ENCODE measurements at regions not wholly inside any gene's neighbourhood (a gene's known extent, or its start where the extent isn't known, plus 50 kb on each side); places are given as distances from the start of the nearest gene placed in this dataset.
"Not testable (repeated sequence)": the region's sequence is repeated elsewhere in the genome, so short reads cannot be mapped to it uniquely, and the experiment has no call there.

GRCh38 chr1:208475951-208476845, 232.0 kb upstream of the PLXNA2 start:
- peak; percentile 3 for DNase-seq

DNA sequence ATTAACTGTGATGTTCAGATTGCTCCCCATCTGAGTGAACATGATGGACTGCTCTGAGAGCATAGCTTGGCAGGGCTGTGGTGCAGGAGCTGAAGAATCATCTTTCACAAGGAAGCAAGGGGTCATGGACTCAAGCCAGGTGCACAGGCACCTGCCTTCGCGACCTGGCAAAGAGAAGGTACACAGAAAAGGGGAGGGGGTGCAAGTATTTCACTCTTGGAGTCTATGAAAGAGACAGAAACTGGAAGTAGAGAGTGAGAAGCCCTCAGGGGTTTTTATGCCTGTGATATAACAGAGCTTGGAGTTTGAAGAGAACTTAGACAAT, 232.6 kb upstream of the PLXNA2 start:
- no peak for DNase-seq

GRCh38 chr1:208479435-208479834, 235.3 kb upstream of the PLXNA2 start:
- DNase-seq, result no peak

DNA sequence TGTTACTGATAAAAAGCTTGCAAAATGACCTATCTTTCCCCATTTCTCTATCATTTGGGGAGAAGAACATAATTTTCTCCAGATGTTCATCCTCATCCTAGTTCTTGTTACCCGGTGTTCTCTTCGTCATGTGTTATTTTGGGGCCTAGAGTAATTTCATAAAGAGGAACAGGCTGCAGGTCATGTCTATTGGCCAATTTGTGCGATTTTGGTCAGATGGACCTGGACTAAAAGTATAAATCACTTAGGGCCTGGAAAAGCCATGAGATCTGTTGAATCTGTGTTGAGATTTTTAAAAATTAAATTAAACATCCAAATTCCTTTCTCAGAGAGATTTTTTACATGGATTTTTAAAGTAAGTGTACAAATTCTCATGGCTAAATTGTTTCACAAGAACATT, 241.3 kb upstream of the PLXNA2 start:
- DNase-seq, result no peak

- DNase-seq, result no peak
Observed at GRCh38 chr1:208486677-208487076, 242.5 kb upstream of the PLXNA2 start.

- not testable (repeated sequence) for DNase-seq
Observed at GRCh38 chr1:208488432-208488831, 244.2 kb upstream of the PLXNA2 start.

GRCh38 chr1:208496467-208497371, 252.5 kb upstream of the PLXNA2 start:
- DNase-seq, result no peak

DNA sequence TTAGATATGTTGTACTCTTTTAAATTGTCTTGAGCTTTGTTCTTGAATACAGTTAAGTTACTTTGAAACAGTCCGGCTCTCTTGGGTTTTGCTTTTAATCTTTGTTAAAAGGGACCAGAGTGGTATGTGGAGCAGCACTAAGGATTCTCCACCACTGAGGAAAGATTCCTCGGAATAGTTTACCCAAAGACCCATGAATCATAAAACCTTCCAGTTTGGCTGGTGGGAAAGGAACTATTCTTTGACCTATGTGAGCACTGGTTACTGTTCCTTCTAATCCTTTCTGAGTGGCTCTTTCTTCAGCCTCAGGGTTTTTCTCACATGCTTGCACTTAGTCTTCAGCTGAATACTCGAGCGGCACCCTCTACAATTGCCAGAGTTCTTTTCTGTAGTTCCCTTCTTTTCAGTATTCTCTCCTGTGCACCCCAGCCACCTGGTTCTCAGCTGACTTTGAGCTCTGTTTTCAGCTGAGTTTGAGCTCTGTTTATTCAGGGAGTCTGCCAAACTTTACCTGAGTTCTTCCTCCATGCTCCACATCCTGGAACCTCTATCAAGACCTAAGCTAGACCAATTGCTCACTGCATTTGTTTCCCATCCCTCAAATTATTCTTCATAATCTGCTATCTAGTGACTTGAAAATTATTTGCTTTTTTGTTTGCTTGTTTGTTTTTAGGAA, 253.8 kb upstream of the PLXNA2 start:
- no peak for DNase-seq

DNA sequence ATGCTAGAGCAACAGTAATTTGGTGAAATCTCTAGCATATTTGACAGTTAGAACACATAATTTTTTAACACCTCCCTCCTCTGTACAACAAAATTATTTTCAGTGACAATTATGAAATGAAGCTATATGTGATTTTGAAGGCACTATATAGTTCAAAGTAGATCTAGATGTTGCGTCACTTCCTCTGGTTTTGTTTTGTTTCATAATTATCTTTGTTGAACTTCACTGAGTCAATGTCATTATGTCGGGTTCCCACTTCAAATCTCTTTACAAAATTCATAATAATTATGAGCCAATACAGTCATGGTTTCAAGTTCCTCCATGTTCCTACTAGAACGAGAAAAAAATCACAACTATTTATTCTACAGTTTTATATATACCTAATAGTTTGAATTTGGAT, 254.8 kb upstream of the PLXNA2 start:
- no peak for DNase-seq

GRCh38 chr1:208499601-208500000, 255.4 kb upstream of the PLXNA2 start:
- no peak for DNase-seq

DNA sequence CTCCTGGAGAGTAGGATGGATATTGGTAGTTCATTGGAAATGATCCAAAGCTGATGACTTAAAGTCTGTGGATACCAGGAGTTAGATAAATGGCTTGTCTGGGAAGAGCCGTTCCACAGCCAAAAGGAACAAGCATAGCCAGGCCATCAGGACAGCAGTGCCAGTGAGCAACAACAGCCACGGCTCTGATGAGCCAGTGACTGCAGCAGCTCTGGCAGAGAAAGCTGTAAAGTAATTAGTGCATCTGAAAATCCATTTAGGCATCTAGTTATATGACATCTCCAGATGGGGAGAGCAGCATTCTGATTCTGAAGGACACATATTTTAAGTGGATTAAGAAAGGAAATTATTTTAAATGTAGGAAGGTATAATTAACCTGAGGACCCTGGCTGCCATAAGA, 256.2 kb upstream of the PLXNA2 start:
- DNase-seq, result no peak

GRCh38 chr1:208501542-208501941, 257.4 kb upstream of the PLXNA2 start:
- DNase-seq, result no peak

GRCh38 chr1:208503787-208504186, 259.6 kb upstream of the PLXNA2 start:
- DNase-seq, result no peak

DNA sequence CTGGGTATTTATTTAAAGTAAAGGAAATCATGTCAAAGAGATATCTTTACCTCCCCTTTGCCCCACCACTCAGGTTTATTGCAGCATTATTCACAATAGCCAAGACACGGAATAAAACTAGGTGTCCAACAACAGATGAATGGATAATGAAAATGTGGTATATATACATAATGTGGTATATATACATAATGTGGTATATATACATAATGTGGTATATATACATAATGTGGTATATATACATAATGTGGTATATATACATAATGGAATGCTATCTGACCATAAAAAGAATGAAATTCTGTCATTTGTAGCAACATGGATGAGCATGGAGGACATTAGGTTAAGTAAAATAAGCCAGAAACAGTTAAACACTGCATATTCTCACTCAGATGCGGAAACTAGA, 262.6 kb upstream of the PLXNA2 start:
- no peak for DNase-seq

DNA sequence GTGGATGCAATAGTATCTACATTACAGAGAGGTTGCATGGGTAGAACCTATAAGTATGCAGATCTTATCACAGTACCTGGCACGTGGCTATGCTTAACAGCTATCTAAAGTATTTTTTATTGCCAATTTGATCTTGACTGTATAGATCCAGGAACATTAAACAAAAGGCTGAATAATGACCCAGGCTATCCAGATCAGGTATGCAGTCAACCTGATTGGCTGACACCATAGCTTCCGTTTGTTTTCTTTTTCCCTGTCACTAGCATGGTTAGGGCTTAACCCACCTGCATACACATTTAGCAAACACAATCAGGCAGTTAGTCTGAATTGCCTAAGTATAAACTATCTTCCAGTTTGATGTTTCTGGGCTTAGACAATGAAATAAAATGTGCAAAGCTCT, 264.9 kb upstream of the PLXNA2 start:
- DNase-seq, result no peak

DNA sequence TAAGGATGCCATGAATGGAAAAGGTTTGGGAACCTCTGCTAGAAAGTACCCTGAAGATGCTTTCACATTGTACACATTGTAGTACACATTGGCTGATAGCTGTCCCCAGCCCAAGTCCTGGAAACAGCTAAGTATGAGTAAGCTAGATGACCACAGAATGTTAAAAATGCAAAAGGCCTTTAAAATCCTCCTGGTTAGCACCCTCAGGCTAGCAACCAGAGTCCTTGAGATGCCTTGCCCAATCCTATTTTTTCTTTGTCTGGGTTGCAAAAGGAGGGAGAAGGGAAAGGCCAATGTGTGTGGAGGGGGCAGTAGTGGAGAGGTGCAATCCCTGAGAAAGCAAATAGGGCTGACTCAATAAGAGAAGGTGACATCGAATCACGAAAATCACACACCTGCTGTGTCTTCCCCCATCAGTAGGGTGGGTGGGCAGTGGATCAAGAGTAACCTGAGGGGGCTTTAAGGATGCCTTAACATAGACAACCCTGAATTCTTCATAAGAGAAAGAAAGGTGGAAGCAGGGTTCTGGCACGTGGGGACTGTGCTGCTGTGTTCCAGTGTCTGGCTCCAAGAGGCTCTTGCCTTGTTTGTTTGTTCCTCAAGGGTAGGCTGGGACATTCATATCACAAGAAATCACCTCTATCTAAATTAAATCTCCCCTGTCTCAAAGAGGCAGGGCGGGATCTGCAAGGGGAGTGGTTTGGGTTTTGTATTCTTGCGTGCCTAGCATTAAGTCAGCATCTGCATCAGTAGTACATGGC, 266.2 kb upstream of the PLXNA2 start:
- no peak for DNase-seq

DNA sequence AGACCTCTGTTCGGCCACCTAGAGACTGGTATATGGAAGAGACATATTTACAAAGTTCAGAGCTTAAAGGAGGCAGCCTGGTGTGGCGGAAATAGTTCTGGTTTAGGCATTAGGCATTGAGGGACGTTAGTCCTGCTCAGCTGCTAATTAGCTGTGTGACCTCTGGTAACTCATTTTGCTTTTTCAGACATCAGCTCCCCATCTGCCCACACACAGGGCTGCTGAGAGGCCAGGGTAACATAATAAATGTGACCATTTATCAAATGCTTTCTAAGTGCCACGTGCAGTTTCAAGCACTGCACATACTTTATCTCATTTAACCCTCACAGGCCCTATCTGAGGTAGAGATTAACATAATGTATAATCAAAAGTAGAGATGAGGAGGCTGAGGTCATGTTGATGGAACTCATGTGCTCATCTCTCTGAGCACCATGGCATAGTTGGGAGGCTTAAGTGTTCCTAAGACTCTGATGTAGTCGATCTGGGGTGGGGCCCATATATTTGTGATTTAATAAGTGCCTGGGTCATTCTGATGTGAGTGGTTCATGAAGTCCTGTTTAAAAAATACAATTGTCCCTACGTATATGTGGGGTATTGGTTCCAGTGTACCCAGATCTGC, 267.2 kb upstream of the PLXNA2 start:
- no peak for DNase-seq

GRCh38 chr1:208513799-208514198, 269.6 kb upstream of the PLXNA2 start:
- DNase-seq, result no peak

GRCh38 chr1:208515129-208515528, 270.9 kb upstream of the PLXNA2 start:
- no peak for DNase-seq

- DNase-seq, result no peak
Observed at GRCh38 chr1:208516780-208517179, 272.6 kb upstream of the PLXNA2 start.

- no peak for DNase-seq
Observed at GRCh38 chr1:208520438-208521099, 276.4 kb upstream of the PLXNA2 start.

GRCh38 chr1:208521534-208521933, 277.4 kb upstream of the PLXNA2 start:
- DNase-seq, result no peak
